ENCODE measurements at regions not wholly inside any gene's neighbourhood (a gene's known extent, or its start where the extent isn't known, plus 50 kb on each side); places are given as distances from the start of the nearest gene placed in this dataset.

DNA sequence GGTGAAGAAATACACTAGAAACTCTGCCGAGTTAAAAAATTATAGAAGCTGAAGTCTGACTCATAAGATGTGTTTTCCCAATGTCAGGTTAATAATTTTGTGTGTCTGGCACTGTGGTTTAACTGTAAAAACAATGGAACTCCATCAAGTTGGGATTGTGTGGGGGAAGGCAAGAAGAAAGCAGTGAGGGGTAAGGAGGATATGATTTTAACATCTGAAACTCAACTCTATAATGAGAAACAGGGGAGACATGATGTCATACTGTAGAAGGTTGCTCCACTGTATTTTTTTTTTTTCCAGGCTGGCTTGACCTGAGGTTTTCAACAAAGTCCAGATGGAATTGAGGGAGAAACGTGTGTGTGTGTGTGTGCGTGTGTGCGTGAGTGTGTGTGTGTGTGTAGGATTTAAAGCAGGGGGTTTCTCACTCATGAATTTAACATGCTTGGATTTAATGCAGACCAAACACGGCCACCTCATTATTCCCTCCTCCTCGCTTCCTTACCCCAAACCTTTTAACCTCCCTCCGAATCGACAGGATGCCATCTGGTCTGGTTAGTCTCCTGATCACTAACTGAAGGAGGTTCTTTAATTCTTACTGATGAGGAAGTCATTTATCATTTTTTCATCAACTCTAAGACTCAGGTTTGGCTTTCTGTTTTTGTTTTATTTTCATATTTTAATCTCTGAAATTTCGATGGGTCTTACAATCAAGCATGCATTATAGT, 140.2 kb upstream of the LPAR1 start:
- peak overlapping the region; percentile 78 for H3K27ac Mint-ChIP-seq
- H3K27me3 Mint-ChIP-seq (ENCODE audit: low read depth): no peaks in the 10 kb centered on the region
- no peak for TF ChIP-seq CTCF (IDR thresholded peaks at IDR 0.05; ENCODE audit: unreplicated experiment)

GRCh38 chr9:111176511-111176910, 138.2 kb upstream of the LPAR1 start:
- H3K27ac Mint-ChIP-seq: no peak overlapping the region
- no peak for DNase-seq (ENCODE audit: low spot score in 2 of 2, unreplicated experiment in 2 of 2)
- no peaks in the 10 kb centered on the region for H3K36me3 Mint-ChIP-seq
- H3K9me3 Mint-ChIP-seq: peaks cover 8% of the 10 kb centered on the region
- no peak for TF ChIP-seq CTCF (IDR thresholded peaks at IDR 0.05; ENCODE audit: unreplicated experiment)
- H3K27me3 Mint-ChIP-seq (ENCODE audit: low read depth): no peaks in the 10 kb centered on the region
- H3K4me1 Mint-ChIP-seq: peaks cover 8% of the 10 kb centered on the region
- no peak overlapping the region for H3K4me3 Mint-ChIP-seq

More for the DNA sequence above, 140.2 kb upstream of the LPAR1 start:
- Mint-ChIP-seq H3K4me1 (peaks cover 8% of the 10 kb centered on the region), H3K4me3 (peak overlapping the region; percentile 22), H3K9me3 (peaks cover 7% of the 10 kb centered on the region), H3K36me3 (no peaks in the 10 kb centered on the region)
- DNase-seq (ENCODE audit: low spot score in 2 of 2, unreplicated experiment in 2 of 2): no peak

DNA sequence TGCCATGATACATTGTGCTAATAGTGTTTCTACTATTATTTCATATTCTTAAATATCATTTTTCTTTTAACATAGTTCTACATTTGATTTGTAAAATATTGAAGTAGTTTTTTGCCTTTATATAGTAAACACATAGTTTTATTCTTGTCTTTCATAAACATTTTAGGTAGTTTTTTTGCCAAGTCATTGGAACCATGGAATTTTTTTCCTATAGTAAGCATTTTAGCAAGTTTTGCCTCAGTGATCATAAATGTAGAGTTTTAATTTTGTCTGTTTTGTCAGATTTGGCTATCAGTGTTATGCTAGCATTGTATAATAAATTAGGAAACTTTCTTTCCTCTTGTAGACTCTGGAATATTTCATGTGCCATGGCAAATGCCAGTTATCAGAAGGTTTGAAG, 137.1 kb upstream of the LPAR1 start:
- TF ChIP-seq CTCF (IDR thresholded peaks at IDR 0.05; ENCODE audit: unreplicated experiment): no peak
- Mint-ChIP-seq H3K9me3 (peaks cover 10% of the 10 kb centered on the region), H3K27me3 (ENCODE audit: low read depth) (no peaks in the 10 kb centered on the region), H3K4me1 (peaks cover 8% of the 10 kb centered on the region), H3K36me3 (no peaks in the 10 kb centered on the region), H3K4me3 (no peak overlapping the region), H3K27ac (no peak overlapping the region)
- DNase-seq (ENCODE audit: low spot score in 2 of 2, unreplicated experiment in 2 of 2): no peak

GRCh38 chr9:111167341-111167740, 129.1 kb upstream of the LPAR1 start:
- Mint-ChIP-seq H3K4me3 (no peak overlapping the region), H3K36me3 (peaks cover 11% of the 10 kb centered on the region), H3K27me3 (ENCODE audit: low read depth) (no peaks in the 10 kb centered on the region), H3K4me1 (peaks cover 14% of the 10 kb centered on the region), H3K27ac (no peak overlapping the region), H3K9me3 (peaks cover 30% of the 10 kb centered on the region)
- TF ChIP-seq CTCF (IDR thresholded peaks at IDR 0.05; ENCODE audit: unreplicated experiment): no peak
- DNase-seq (ENCODE audit: low spot score in 2 of 2, unreplicated experiment in 2 of 2): no peak

DNA sequence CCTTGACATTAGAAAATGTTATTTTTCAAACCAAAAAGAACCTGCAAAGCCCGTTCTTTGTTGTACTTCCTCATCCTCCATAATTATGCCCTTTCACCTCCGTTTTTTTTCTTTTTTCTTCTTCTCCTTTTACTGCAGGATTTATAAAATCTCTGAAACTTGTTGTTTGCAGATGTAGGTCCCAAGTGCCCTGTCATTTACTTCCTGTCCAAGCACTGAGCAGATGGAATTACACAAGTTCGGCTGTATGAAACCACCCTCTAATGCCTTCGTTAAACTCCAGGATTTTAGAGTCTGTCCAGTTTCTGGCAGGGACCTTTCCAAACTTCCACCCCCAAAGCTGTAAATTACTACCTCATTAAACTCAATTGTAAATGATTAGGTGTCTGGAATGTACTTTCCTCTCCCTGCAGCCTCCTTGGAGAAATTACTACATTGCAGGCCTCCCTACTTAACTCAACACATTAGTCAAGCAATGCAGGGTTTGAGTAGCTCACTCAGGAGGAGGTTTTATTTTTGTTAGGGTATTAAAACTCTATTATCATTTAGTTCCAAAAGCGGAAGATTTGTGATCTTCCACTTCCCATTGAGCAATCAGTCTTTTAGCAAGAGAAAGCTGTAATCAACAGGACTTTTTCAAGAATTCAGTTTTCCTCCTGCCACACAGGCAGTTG, 125.6 kb upstream of the LPAR1 start:
- Mint-ChIP-seq H3K9me3 (peaks cover 21% of the 10 kb centered on the region), H3K36me3 (peaks cover 11% of the 10 kb centered on the region), H3K4me3 (no peak overlapping the region), H3K27ac (peak overlapping the region; percentile 62), H3K27me3 (ENCODE audit: low read depth) (no peaks in the 10 kb centered on the region), H3K4me1 (peaks cover 14% of the 10 kb centered on the region)
- no peak for TF ChIP-seq CTCF (IDR thresholded peaks at IDR 0.05; ENCODE audit: unreplicated experiment)
- DNase-seq (ENCODE audit: low spot score in 2 of 2, unreplicated experiment in 2 of 2): no peak

Measured in mesothelial cell of epicardium (in vitro differentiated cells).